ENCODE measurements at regions not wholly inside any gene's neighbourhood (a gene's known extent, or its start where the extent isn't known, plus 50 kb on each side); places are given as distances from the start of the nearest gene placed in this dataset.

DNA sequence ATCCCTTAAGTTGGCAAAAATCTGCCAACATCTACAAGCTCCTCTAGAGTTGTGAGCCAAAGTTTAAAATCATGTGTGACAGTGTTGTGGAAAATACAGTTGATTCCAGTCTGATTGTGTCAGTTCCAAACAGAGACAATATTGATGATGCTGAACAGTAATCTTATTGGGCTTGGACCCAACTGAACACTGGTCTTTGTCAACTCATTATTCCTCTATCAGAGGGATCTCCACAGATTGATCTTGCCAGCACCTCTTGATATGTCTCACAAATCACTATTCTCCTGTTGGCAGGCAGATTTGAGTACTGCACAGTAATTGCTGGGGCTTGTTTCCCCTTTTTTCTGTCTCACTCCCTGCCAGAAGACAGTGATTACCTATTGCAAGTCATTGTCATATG lies 326.6 kb upstream of the DPH6 start:
- DNase-seq, result no peak

- no peak for DNase-seq
Observed at GRCh38 chr15:35874260-35874905, 328.4 kb upstream of the DPH6 start.

DNA sequence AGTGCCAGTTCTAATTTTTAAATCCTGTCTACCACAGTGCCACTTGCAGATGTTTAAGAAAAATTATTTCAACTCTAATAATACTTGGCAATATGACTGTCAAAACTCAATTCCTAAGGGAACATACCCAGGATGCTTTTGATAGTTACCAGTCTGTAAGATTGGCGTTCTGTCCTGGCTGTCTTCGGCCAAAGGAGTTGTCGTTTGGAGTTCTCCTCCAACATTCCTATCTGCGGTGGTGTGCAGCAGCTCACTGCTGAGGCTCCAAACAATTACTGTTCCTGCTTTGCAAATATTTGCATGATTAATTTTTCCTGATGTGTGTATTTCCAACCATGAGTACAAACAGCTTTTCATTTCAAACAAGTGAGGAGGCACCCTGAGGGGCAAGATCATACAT lies 330.8 kb upstream of the DPH6 start:
- no peak for DNase-seq

GRCh38 chr15:35880896-35881295 lies 334.9 kb upstream of the DPH6 start:
- no peak for DNase-seq

GRCh38 chr15:35885870-35886269 lies 339.9 kb upstream of the DPH6 start:
- no peak for DNase-seq

DNA sequence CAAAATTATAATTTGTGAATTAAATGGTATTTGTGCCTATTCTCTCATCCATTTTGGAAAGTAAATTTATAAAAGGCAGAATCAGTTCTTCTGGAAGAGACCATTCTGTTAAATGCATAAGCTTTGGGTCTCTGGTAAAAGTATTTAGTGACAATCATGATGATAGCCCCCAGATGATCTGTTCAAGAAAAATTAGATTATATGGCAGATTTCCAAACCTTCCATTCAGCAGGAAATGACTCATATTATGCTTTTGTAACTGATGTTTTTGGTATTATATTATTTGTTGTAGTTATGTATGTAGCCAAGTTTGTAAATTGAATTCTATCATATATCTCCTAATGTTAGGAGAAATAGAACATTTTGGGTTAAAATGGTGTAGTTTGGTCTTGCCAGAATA lies 340.8 kb upstream of the DPH6 start:
- no peak for DNase-seq

- no peak for DNase-seq
Observed at GRCh38 chr15:35888815-35889214, 342.9 kb upstream of the DPH6 start.

DNA sequence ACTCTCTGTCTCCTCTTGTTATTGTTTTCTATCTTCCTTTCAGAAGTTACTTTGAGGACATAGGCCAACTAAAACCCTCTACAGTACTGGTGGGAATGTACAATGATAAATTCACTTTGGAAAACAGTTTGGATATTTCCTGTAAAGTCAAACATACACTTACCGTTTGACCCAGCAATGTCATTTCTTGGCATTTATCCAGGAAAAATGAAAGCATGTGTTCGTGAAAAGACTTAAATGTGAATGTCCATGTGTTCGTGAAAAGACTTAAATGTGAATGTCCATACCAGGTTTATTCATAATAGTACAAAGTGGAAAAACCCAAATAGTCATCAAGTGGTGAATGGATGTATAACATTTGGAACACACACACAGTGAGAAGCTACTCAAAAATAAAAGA lies 361.5 kb upstream of the DPH6 start:
- no peak for DNase-seq

DNA sequence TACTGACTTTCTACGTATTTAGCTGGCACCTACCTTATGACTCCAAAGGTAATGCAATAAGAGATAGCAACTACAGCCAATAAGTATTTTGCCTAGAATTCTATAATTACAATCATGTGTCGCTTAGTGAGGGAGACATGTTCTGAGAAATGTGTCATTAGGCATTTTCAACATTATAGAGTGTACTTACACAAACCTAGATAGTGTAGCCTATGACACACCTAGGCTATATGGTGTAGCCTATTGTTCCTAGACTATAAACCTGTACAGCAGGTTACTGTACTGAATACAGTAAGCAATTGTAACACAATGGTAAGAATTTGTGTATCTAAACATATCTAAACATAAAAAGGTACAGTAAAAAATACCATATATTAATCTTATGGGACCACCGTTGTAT lies 363.4 kb upstream of the DPH6 start:
- no peak for DNase-seq

DNA sequence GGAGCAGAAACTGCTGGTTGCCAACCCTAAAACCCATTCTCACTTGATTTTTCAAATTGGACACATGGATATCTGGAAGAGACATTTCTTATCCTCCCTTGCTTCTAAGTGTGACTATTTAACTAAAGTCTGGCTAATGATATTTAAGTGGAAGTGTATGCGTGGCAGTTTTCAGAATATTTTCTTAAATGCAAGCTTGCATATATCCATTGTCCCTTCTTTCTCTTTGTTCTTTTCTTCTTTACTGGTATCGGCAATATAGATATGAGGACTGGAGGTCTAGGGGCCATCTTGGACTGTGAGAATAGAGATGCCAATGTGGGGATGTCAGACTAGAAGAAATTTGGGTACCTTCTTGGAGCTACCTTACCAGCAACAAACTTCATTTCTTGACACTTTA lies 364.3 kb upstream of the DPH6 start:
- no peak for DNase-seq

- DNase-seq, result no peak
Observed at GRCh38 chr15:35911052-35911777, 365.2 kb upstream of the DPH6 start.

DNA sequence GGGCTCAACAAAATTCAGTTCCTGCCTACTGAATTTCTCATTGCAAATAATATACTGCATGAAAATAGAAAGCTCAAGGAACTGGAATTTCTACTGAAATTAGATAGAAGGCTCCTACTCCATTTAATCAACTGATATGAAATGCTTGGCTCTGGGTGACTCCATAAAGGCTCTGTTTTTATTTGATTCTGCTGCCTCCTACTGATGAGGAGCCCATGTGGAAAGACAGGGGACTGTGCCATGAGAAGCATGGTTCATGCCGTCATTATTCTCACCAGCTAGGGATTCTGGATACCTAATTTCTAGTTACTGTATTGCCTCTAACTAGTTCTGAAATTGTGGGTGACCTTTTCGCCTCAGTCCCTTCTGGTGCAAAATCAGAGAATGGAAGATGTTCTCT lies 366.2 kb upstream of the DPH6 start:
- no peak for DNase-seq

GRCh38 chr15:35914573-35914972 lies 368.6 kb upstream of the DPH6 start:
- no peak for DNase-seq

- no peak for DNase-seq
Observed at GRCh38 chr15:35921046-35921445, 375.1 kb upstream of the DPH6 start.

- no peak for DNase-seq
Observed at GRCh38 chr15:35925275-35926006, 379.5 kb upstream of the DPH6 start.

GRCh38 chr15:35926007-35926380 lies 380.0 kb upstream of the DPH6 start:
- DNase-seq, result no peak

DNA sequence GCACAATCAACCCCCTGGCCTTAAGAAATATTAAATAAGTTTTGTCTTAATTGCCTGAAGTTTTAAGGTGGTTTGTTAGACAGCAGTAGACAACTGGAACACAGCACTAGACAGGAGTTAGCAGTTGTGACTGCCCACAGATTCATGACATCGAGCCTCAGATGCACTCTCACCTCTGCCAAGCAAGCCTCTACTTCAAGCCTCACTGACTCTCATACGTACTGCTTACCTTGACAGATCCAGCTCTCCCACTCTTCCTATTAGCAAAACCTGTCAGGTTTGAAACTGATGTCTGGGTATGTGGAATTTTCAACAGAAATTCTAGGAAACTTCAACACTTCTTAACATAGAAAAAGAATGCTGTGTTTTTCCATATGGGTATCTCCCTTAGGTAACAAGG lies 382.9 kb upstream of the DPH6 start:
- no peak for DNase-seq

DNA sequence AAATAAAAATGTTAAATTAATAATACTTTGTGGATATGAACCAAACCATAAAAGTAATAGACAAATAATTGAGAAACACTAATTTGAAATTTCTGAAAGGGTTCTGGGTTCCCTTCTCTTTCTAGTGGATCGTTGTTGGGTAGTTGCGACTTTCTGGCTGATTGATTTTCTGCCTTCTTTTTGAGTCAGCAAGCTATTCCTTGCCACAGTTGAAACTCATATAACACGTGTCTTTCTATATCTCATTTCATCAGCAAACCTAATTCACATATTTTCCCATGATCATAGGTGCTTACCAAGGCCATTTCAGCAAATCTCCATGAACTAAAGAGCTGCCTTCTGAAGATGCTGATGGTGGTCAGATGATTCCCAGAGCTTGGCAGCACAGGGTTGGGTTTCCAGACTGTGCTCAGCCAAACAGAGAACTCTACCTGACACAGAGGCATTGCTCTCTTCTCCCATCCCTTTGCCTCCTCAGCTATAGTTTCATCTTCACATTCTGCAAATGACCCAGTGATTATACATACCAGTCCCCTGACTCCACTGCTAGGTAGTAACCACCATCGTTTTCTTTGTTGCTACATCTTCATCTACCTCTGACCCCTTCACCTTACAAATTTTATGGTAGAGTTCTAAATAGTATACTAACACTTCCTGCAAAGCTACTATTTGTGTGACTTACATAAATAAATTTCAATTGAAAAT lies 383.9 kb upstream of the DPH6 start:
- DNase-seq, result no peak

DNA sequence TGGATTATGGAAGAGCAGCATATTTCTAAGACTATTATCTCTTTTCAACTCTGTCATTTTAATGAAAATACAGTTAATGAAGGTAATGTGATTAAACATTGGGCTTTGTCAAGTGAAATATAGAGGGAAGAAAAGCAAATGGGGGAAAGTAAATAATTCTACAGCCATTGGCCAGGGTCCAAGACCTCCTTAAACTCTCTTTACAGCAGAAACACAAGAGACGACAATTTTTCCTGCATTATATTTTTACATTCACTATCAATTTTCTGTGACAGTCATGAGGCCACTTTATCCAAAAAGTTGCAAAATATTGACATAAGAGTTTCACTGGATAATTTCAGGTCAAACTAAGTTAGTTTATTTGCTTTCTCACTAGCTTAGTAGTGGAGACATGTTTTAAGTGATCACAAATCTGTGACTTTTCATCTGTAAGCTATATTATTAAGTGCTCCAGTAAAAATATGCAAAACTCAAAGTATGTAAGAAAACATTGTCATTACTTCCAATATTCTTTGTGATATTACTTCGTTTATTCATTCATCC lies 385.9 kb upstream of the DPH6 start:
- DNase-seq, result no peak

DNA sequence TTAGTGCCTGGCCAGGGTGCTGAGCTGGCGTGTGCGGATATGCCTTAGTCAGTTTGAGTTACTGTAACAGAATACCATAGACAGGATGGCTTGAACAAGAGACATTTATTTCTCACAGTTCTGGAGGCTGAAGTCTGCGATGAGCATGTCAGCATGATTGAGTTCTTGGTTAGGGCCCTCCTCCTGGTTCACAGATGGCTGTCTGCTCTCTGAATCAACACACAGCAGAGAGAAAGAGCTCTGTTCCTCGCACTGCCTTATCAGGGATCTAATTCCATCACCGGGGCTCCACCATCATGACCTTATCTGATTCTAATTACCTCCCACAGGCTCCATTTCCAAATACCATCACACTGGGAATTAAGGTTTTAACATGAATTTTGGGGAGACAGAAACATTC lies 386.6 kb upstream of the DPH6 start:
- DNase-seq, result no peak

DNA sequence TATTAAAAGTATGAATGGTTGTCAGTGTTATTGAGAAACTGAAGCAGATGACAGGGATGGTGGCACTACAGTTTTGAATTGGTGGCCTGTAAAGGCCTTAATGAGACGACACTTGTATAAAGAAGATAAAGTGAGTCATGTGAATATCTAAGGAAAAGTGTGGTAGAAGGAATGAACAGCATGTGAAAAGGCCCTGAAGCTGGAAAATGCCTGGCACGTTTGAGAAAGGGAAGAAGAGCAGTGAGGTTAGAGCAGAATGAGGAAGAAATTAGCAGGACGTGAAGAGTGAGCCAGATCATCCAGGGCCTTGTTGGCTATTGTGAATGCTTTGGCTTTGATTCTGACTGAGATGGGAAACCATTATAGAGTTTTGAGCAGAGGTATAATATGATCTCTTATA lies 387.6 kb upstream of the DPH6 start:
- no peak for DNase-seq

DNA sequence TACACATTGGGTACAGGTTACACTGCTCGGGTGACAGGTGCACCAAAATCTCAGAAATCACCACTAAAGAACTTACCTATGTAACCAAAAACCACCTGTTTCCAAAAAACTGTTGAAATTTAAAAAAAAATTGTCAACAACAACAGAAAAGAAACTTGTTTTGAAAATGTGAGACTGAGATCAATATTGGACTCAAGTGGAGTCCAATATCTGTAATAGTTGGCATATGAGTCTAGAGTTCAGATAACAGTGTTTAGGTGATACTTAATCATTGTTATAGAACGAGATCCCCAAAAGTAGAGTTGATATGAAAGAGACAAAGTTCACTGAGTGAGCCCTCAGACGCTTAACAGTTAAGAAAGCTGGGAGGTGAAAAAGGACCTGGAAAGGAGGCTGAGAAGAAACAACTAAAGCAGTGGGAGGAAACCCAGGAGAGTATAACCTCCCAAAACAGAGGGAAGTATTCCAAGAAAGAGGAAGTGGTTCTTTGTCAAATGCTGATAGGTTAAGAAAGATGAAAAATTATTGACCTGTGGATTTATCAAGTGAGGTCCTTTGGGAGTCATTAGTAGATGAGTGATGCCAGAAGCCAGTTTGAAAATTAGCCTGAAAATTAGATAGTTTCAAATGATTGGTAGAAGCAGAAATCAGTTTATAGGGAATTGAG lies 388.6 kb upstream of the DPH6 start:
- DNase-seq, result no peak

DNA sequence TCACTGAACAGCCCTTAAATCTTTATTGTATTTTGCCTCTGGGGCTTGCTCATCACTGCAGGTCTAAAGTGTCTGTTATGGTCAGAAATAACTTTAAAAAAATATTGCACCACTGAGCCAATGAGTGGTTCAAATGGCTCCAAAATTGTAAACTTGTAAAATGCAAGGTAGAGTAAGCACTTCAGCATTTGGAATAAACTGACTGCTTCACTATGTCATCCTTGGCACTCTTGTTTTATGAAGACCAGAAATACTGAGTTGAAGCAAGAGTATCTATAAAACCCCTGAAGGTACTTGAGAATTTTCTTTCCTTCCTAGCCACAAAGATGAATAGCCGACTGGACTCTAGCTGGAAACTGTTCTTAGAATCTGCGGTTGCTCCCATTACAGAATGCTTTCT lies 390.3 kb upstream of the DPH6 start:
- no peak for DNase-seq
